ENCODE measurements at regions not wholly inside any gene's neighbourhood (a gene's known extent, or its start where the extent isn't known, plus 50 kb on each side); places are given as distances from the start of the nearest gene placed in this dataset.

- Histone ChIP-seq H2BK20ac (ENCODE audit: low read length) (no peak overlapping the region), H3K4me3 (ENCODE audit: extremely low read depth in 1 of 4, insufficient read depth in 2 of 4, low read depth in 3 of 4, low read length in 4 of 4) (no peak overlapping the region), H2AFZ (ENCODE audit: low read length) (no peak overlapping the region), H4K8ac (ENCODE audit: extremely low read depth, insufficient read depth, low read length) (no peak overlapping the region), H4K20me1 (replicated peaks in 1 of 2; ENCODE audit: control insufficient read depth in 1 of 2, insufficient read depth in 2 of 2, low read length in 2 of 2) (no peaks in the 10 kb centered on the region), H3K27ac (ENCODE audit: low read depth, low read length) (no peak overlapping the region), H3K18ac (ENCODE audit: extremely low read depth, low read length) (no peak overlapping the region), H2BK15ac (ENCODE audit: low read length) (no peak overlapping the region), H3K23me2 (ENCODE audit: low read depth, low read length) (no peaks in the 10 kb centered on the region), H3K14ac (ENCODE audit: insufficient read length) (no peak overlapping the region), H3K9ac (replicated peaks in 1 of 4; ENCODE audit: extremely low read depth in 1 of 4, low read depth in 3 of 4, low read length in 3 of 4) (no peak overlapping the region), H2BK120ac (replicated peaks; ENCODE audit: low read depth, low read length) (no peak overlapping the region), H3K79me2 (ENCODE audit: control insufficient read depth in 1 of 2, insufficient read depth in 2 of 2, low read length in 2 of 2) (no peaks in the 10 kb centered on the region), H2BK12ac (ENCODE audit: low read depth, low read length) (no peak overlapping the region), H3K4me2 (ENCODE audit: insufficient read depth in 1 of 2, low read depth in 2 of 2, low read length in 2 of 2) (no peak overlapping the region), H2BK5ac (ENCODE audit: low read depth, low read length) (no peak overlapping the region), H3K27me3 (replicated peaks in 1 of 4; ENCODE audit: control insufficient read depth in 3 of 4, extremely low read depth in 1 of 4, insufficient read depth in 3 of 4, low read length in 3 of 4) (no peaks in the 10 kb centered on the region), H3K79me1 (ENCODE audit: low read depth, low read length) (no peaks in the 10 kb centered on the region), H3K9me3 (ENCODE audit: insufficient read depth in 2 of 2, low read depth in 1 of 2, low read length in 1 of 2) (peaks cover 62 to 86% of the 10 kb centered on the region in 2 experiments; a peak in 3 of 4 replicates), H3K23ac (ENCODE audit: insufficient read length) (no peak overlapping the region), H4K5ac (ENCODE audit: insufficient read length, low read depth, low read length) (no peak overlapping the region), H4K91ac (replicated peaks; ENCODE audit: insufficient read length, low read length) (no peak overlapping the region), H2AK5ac (ENCODE audit: low read depth, low read length) (no peak overlapping the region), H3K56ac (replicated peaks; ENCODE audit: insufficient read length, low read depth, low read length) (no peak overlapping the region), H3K4me1 (replicated peaks in 1 of 4; ENCODE audit: control insufficient read depth in 3 of 4, insufficient read depth in 4 of 4, low read length in 3 of 4) (no peaks in the 10 kb centered on the region), H3K36me3 (ENCODE audit: control insufficient read depth in 2 of 4, insufficient read depth in 4 of 4, low read length in 3 of 4) (no peaks in the 10 kb centered on the region), H3K4ac (replicated peaks; ENCODE audit: insufficient read length, low read depth, low read length) (no peak overlapping the region)
- TF ChIP-seq PHF8 (conservative IDR thresholded peaks at IDR 0.05; ENCODE audit: low read depth, low read length) (no peak), ASH2L (IDR thresholded peaks at IDR 0.05; ENCODE audit: low read length) (no peak), CREB1 (IDR thresholded peaks at IDR 0.05) (no peak), TCF12 (IDR thresholded peaks at IDR 0.05; ENCODE audit: low read depth, low read length) (no peak), RXRA (IDR thresholded peaks at IDR 0.05; ENCODE audit: insufficient read depth, low read depth, low read length) (no peak), RNF2 (IDR thresholded peaks at IDR 0.05; ENCODE audit: borderline replicate concordance, low read depth, low read length, missing control alignments, poor library complexity, severe bottlenecking) (no peak), FOSL1 (IDR thresholded peaks at IDR 0.05; ENCODE audit: insufficient read depth, low read depth, low read length) (no peak), TBP (IDR thresholded peaks at IDR 0.05; ENCODE audit: low read depth, low read length) (no peak), EP300 (IDR thresholded peaks at IDR 0.05; ENCODE audit: borderline replicate concordance in 1 of 2, low read depth in 2 of 2, low read length in 2 of 2) (no peak), CHD2 (IDR thresholded peaks at IDR 0.05; ENCODE audit: low read length) (no peak), NANOG (IDR thresholded peaks at IDR 0.05; ENCODE audit: insufficient read depth, low read depth, low read length, poor library complexity, severe bottlenecking) (no peak), SIRT6 (IDR thresholded peaks at IDR 0.05; ENCODE audit: low read length) (no peak), SRF (IDR thresholded peaks at IDR 0.05; ENCODE audit: low read depth, low read length) (no peak), HDAC6 (IDR thresholded peaks at IDR 0.05; ENCODE audit: low read depth, low read length) (no peak)
- WGBS, 2 experiments (ENCODE audit: extremely low coverage in 1 of 2, insufficient coverage in 1 of 2, insufficient read length in 1 of 2, insufficient replicate concordance in 2 of 2, low coverage in 1 of 2, low lambda C conversion rate in 2 of 2, missing lambda C conversion rate in 1 of 2): 73% methylated on average over 3 of the region's 3 CpGs; no CpG with 5 or more reads in 1 of the 2 experiments
- ChIA-PET CTCF (ENCODE audit: partially characterized antibody) (no interaction called here), POLR2A (ENCODE audit: partially characterized antibody) (no interaction called here)
- DNase-seq (ENCODE audit: low read depth in 1 of 2, low spot score in 2 of 2) (no peak), FAIRE-seq (no peak)
Measured at GRCh38 chr7:57210212-57210611, 78.0 kb upstream of the ZNF479 start.

Measured in H1 (cell line).